Calu3 (cell line): ENCODE measurements at regions not wholly inside any gene's neighbourhood (a gene's known extent, or its start where the extent isn't known, plus 50 kb on each side); places are given as distances from the start of the nearest gene placed in this dataset.

ENCODE experiments used
- BruUV-seq: library from RNA; stranded (reverse); fragments of 400-500 nt; replicated peaks from 2 replicates; lab custom pipeline; 2021; lab: Mats Ljungman, UMichigan
- CTCF ChIA-PET: fragments of 300-600 bp; sonication (Branson Sonifier 250); formaldehyde crosslinking; loops from one replicate; lab custom pipeline; 2022; ENCODE audit warnings: antibody characterized with exemption; lab: Charles Lee
- DNase-seq: peaks from one replicate; pipeline ENCODE4 v3.0.0; 2022
- H3K27ac Mint-ChIP-seq: one replicate; pipeline ENCODE4 v1.8.0; 2022; ENCODE audit warnings: mixed read lengths; ENCODE audit not compliant: unreplicated experiment
- H3K27me3 Mint-ChIP-seq: one replicate; pipeline ENCODE4 v1.8.0; 2022; ENCODE audit warnings: mixed read lengths; ENCODE audit not compliant: unreplicated experiment
- H3K36me3 Mint-ChIP-seq: one replicate; pipeline ENCODE4 v1.8.0; 2022; ENCODE audit warnings: mild to moderate bottlenecking, moderate library complexity, mixed read lengths; ENCODE audit not compliant: insufficient read depth, unreplicated experiment
- H3K4me1 Mint-ChIP-seq: one replicate; pipeline ENCODE4 v1.8.0; 2022; ENCODE audit warnings: mild to moderate bottlenecking, low read depth, mixed read lengths; ENCODE audit not compliant: unreplicated experiment
- H3K4me3 Mint-ChIP-seq: one replicate; pipeline ENCODE4 v1.8.0; 2022; ENCODE audit warnings: mild to moderate bottlenecking, low read depth, moderate library complexity, mixed read lengths; ENCODE audit not compliant: unreplicated experiment
- H3K9me3 Mint-ChIP-seq: one replicate; pipeline ENCODE4 v1.8.0; 2022; ENCODE audit warnings: low read depth, mixed read lengths; ENCODE audit not compliant: unreplicated experiment
- CTCF ChIP-seq: fragments of 200-600 bp; IDR thresholded peaks from one replicate; pipeline ENCODE4 v1.8.0; 2022; ENCODE audit warnings: antibody characterized with exemption; ENCODE audit not compliant: unreplicated experiment
- intact Hi-C: fragments of 100-400 bp; cut with micrococcal nuclease; formaldehyde crosslinking; loops from one replicate; pipeline ENCODE4 v1.10.0; 2022; ENCODE audit not compliant: unreplicated experiment

GRCh38 chr7:153044981-153045380 lies 285.4 kb downstream of the ACTR3B start:
- Mint-ChIP-seq H3K36me3 (no peaks in the 10 kb centered on the region), H3K27me3 (no peaks in the 10 kb centered on the region), H3K9me3 (peaks cover 3% of the 10 kb centered on the region), H3K27ac (no peak overlapping the region), H3K4me1 (no peaks in the 10 kb centered on the region), H3K4me3 (no peak overlapping the region)
- DNase-seq, result no peak
- TF ChIP-seq CTCF, result no peak
- CTCF ChIA-PET, result no interaction called here
- intact Hi-C loops, result no loop called here
- BruUV-seq, result no TSS peak

- Mint-ChIP-seq H3K4me3 (no peak overlapping the region), H3K9me3 (peaks cover 4% of the 10 kb centered on the region), H3K36me3 (no peaks in the 10 kb centered on the region), H3K27me3 (peaks cover 11% of the 10 kb centered on the region), H3K27ac (no peak overlapping the region), H3K4me1 (no peaks in the 10 kb centered on the region)
- TF ChIP-seq CTCF, result no peak
- intact Hi-C loops, result no loop called here
- no TSS peak for BruUV-seq
- no peak for DNase-seq
- CTCF ChIA-PET, result no interaction called here
Observed at GRCh38 chr7:153047079-153047959, 287.8 kb downstream of the ACTR3B start.

- no peak for DNase-seq
- H3K4me3 Mint-ChIP-seq, result no peak overlapping the region
- H3K27ac Mint-ChIP-seq, result no peak overlapping the region
- no TSS peak for BruUV-seq
- TF ChIP-seq CTCF, result no peak
- H3K27me3 Mint-ChIP-seq, result peaks cover 25% of the 10 kb centered on the region
- no peaks in the 10 kb centered on the region for H3K36me3 Mint-ChIP-seq
- no peaks in the 10 kb centered on the region for H3K4me1 Mint-ChIP-seq
- H3K9me3 Mint-ChIP-seq, result peaks cover 8% of the 10 kb centered on the region
- intact Hi-C loops, result no loop called here
- CTCF ChIA-PET, result no interaction called here
Observed at GRCh38 chr7:153052206-153052605, 292.7 kb downstream of the ACTR3B start.

GRCh38 chr7:153061910-153062528 lies 302.5 kb downstream of the ACTR3B start:
- no peak for TF ChIP-seq CTCF
- no peaks in the 10 kb centered on the region for H3K4me1 Mint-ChIP-seq
- H3K27me3 Mint-ChIP-seq, result no peaks in the 10 kb centered on the region
- CTCF ChIA-PET, result no interaction called here
- no TSS peak for BruUV-seq
- intact Hi-C loops, result no loop called here
- no peak overlapping the region for H3K27ac Mint-ChIP-seq
- H3K36me3 Mint-ChIP-seq, result no peaks in the 10 kb centered on the region
- DNase-seq, result peak; percentile 4
- H3K4me3 Mint-ChIP-seq, result no peak overlapping the region
- peaks cover 7% of the 10 kb centered on the region for H3K9me3 Mint-ChIP-seq
